GM18511 (cell line): ENCODE measurements at regions not wholly inside any gene's neighbourhood (a gene's known extent, or its start where the extent isn't known, plus 50 kb on each side); places are given as distances from the start of the nearest gene placed in this dataset.

ENCODE experiments used
- ATAC-seq: cut with Tn5 transposase; IDR thresholded peaks from one replicate; pipeline ENCODE4 v1.9.1; 2021; ENCODE audit warnings: mild to moderate bottlenecking, moderate library complexity; ENCODE audit not compliant: unreplicated experiment

DNA sequence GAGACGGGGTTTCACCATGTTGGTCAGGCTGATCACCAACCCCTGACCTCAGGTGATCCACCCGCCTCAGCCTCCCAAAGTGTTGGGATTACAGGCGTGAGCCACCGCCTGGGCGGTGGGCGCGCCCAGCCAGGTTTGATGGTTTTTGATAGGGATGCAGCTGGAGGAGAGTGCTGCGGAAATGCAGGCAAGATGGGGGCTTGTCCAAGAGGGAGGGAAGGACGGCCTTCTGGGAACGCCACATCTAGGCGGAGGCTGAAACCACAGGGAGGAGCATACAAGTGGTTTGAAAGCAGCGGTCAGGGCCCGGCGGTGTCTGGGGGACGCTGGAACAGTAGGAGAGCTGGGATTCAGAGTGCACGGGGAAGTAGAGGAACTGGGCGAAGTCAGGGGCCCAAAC is 134.6 kb downstream of the VRK1 start:
- no peak for ATAC-seq

DNA sequence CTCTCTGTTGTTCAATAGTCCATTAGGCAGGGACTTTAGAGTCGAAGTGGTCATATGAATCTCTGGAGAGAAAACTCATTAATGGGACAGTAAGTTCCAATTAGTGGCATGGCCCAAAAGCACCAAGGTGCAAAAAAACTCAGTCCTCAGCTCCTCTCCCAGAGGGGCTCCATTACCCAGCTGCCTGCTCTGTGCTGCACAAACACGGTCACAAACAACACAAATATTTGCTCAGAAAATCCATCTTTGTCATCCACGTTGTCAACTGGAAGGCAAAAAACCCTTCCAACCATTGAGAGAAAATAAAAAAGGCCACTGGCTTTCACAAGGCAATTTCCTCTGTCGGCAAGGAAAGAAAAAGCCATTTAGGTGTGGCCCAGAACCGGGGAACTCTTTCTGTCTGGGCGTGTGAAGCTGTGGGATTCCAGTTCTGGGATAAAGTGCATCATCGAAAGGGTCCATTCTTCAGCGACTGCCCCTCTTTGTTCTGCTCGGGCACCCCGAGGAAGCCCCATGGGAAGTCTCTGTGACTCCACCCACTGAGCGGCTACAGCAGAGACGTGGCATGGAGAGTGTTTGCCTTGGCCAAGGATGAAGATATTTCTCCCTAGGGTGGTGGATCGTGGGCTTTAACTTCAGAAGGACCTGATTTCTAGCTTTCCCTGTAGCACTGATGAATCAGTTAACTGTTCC is 137.6 kb downstream of the VRK1 start:
- ATAC-seq, result no peak

DNA sequence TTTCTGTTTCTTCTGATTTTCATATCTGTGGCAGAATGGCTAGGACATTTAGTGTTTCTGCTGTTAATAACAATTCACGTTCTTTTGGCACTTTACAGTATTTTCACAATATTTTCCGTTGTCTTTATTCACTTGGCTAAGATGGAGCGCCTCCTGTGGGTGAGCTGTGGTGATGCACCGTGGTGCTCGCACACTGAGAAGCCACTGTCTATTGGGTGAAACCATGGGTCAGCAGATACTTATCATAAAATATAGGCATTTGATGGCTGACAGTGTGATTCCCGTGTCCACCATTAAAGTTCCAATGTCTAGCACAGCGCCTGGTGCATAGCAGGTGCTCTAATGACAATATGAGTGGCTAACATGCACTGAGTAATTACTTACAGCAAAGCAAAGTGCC is 141.8 kb downstream of the VRK1 start:
- ATAC-seq, result no peak

DNA sequence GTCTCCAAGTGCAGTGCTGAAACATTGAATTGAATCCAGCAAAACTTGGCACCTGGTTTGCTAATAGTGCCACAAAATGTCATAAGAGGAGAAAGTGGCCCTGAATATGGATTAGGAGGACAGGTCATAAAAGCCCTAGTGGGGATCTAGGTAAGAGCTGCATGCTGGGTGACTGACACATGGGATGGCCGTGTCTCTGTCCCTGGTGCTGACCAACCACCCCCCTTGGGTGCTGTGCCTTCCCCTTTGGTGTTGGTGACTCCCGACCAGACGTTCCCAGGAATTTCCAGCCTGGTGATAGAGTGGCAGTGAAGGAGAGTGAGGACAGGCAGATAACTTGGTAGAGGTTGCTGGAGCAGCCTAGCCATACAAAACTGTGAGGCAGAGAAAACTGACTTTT is 142.8 kb downstream of the VRK1 start:
- ATAC-seq, result no peak

DNA sequence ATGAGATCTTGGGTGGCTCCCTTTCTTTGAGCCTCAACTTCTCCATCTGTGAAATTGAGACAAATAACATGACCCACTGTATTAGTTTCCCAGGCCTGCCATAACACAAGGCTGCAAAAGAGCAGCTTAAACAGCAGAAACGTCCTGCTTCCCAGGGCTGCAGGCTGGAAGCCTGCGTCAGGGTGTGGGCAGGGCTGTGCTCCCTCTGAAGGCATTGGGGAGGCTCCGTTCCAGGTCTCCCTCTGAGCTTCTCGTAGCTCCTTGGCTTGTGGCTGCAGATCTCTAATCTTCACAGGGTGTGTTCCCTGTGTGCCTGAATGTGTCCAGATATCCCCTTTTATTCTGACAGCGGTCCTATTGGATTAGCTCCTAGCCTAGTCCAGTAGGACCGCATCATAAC is 147.1 kb downstream of the VRK1 start:
- ATAC-seq, result no peak

DNA sequence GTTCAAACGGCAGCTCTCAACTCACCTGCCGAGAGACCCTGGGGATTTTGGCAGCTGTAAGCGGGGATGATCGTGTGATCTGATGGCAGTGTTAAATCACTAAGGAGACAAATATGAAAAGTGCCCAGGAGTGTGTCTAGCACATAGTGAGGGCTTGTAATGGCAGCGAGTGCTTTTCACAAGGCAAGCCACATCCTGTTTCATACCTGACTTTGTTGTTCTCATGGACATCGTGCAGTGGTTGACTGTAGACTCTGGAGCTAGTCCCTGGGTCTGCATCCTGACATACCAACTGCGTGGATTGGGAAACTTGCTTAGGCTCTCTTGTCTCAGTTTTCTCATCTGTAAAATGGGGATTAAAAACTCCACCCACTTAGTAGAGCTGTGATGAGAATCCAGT is 148.5 kb downstream of the VRK1 start:
- ATAC-seq, result no peak

DNA sequence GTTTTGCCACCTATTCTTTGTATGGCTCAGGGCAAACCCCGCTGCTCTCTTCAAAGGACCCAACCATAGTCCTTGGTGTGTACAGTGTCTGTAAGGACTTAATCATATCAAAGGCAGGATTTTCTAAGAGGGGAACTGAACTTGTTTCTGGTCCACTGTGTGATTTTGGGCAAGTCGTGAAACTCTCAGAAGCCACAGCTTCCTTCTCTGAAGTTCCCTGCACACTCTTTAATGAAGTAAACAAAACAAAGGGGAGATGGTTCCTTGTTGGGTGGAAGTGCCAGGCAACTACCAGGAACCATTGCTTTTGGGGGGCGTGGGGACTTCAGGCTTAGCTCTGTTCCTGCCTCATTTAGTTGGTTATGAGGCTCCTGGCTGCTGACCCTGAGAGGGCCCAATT is 152.4 kb downstream of the VRK1 start:
- ATAC-seq, result no peak

DNA sequence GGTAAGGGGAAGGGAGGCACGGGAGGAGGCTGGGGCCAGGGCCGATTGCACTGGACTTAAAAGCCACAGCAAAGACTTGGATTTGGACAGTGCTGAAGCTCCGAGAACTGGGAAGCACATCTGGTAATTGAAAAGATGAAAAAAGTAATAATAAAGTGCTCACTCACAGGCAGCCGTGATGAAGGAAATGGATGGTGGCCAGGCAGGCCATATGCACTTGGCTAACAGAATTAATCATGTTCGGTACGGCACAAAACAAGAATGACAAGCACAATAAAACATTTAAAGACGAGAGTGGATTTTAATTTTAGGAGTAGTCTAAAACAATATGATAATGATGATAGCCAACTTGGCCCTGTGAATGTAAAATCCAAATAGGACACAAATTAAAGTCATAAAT is 154.3 kb downstream of the VRK1 start:
- ATAC-seq, result no peak

DNA sequence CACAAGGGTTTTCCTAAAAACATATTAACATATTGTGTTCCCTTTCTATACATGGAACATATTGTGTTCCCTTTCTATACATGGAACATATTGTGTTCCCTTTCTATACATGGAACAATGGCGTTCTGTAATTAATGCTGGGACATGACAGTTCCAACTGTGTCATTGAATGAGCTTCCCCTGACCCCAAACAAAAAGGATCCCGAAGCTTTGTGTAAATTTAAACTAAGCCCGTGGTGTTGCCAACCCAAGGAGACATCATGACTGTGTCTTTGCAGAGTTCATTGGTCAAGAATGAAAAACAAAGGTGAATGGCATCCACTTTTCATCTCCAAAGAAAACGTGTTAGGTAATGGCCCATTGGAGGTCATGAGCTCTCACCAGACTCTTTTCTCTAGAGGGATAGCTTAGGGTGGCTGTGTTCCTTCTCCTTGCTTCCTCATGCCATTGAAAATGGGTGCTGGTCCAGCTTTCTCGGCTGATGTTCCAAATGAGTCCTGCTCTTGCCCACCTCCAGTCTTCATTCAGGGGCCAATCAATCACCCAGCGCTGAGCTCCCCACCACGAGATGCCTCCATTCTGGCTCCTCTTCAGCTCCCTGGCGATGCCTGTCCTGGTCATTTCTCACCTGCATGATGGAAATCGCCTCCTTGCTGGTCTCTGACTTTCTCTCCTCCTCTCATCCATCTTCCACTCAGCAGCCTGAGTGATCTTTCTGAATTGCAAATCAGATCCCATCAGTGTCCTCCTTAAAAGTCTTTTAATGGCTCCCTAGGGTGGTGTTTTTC is 156.1 kb downstream of the VRK1 start:
- ATAC-seq, result no peak

DNA sequence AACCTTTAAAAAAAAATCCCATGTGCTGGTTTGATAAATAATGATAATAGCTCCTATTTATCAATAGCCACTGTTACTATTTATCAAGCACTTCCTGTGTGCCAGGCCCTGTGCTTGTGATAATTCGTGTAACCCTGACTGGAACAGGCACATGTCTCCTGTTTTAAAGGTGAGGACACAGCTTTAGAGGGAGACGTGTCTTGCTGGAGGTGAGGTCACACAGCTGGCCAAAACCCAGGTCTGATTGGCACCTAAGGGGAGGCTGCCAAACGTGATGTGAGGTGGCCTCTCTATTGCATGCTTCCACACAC is 156.6 kb downstream of the VRK1 start:
- ATAC-seq, result no peak

DNA sequence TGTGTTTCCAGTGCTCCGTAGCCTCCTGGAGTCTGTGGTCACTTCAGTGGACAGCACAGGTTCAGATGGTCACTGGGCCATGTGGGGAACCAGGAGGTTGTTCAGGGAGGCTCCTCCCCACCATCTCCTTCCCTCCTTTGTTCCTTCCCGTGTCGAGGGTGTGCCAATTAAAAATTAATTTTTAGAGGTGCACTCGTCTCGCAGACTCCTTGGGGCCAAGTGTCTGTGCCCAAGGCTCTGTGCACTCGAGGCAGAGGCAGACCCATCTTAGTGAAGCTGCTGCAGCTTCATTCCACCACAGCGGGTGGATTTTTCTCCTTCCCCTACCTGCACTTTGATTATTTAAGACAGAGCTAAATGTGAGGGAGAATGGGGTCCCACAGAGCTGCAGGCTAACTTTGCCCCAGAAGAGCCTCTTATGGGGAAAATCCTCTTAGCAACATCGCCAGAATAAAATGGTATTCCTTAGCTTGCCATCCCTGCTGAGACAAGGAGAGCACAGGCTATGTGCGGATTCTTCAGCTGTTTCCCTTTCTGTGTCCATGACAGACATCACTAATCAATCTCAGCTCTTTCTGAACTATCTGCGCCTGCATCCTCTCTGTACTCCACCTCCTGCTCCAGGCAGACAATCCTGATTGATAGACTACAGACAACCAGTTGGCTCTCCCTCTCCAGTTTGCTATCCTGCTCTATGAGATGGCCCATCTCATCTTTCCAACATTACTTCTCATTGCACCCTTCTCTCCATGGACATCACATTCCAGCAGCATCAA is 159.5 kb downstream of the VRK1 start:
- ATAC-seq, result no peak

DNA sequence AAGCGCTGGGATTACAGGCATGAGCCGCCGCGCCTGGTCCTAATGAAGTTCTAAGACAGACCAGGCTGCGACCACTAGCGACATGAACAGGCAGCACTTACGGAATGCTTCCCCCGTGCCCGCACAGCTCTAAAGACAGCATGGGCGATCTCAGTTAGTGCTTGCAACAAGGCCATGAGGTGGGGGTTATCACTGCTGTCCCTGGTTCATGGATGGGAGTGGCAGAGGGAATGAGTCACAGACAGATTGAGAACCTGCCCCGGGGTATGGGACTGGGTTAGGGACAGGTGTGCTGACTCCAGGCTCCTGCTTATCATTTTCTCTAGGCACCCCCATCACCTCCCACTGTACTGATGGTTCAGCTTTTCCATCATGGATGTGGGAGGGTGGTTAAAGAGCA is 160.9 kb downstream of the VRK1 start:
- no peak for ATAC-seq

DNA sequence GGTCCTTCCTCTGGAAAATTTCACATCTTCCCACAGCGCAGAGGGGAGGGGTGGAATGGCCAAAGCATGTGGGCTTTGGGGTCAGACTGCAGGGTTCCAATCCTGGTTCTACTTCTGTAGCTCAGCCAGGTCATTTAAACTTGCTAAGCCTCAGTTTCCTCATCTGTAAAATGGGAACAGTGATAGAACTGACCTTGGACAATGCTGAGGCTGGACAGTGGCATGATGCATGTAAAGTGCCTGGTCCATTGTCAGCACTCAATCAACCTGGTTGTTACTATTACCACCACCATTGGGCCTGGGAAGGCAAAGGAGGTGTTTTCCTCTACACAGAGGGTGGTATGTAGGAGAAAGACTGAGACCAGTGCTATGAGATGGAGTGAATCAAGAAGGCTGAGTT is 162.8 kb downstream of the VRK1 start:
- no peak for ATAC-seq

DNA sequence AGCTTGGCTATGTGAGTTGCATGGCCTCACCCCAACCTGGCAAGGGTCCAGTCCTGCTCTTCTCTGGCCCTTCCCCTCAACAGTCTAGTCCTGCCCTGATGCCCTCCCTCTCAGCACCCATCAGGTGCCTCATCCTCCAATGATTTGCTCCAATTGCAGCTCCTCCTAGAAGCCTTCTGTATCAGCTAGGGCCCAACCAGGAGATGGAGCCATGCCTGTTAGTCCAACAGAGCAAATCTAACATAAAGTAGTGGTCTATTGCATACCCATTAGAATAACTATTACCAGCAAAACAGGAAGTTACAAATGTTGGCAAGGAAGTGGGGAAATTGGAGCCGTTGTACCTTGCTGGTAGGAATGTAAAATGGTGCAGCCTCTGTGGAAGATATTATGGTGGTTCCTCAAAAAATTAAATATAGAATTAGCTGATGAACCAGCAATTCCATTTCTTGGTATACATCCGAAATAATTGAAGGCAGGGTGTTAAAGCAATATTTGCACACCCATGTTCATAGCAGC is 163.5 kb downstream of the VRK1 start:
- ATAC-seq, result no peak

DNA sequence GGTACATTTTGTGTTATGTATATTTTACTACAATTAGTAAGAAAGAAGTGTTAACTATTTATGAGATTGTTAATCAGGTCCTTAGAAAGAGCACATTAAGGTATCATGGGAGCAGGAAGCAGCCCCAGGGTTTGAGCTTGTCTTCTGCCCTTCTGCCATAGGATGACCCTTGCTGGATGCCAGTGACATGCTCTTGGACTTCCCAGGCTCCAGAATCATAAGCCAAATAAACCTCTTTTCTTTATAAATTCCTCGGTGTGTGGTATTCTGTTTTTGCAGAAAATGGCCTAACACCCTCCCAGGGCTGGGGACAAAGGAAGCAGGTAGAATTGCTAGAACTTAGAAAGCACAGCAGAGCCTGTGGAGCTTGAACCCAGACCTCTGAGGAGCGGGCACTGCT is 164.7 kb downstream of the VRK1 start:
- no peak for ATAC-seq

DNA sequence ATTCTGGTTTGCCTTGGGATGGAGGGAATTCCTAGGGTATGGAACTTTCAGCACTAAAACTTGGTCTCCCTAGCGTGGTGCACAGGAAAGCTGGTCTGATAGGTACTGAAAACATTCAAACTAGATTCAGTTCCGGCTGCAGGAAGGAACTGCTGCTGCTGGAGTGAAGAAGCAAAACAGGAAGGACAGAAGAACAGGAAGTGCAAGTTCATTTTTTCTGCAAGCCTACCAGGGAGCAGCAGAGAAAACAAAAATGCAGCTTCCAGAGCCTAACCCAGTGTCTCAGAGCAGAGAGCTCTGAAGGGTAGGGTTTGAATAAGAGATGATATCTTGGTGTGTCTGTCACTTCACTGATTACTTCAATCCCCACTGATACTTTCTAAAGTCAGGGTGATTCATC is 165.2 kb downstream of the VRK1 start:
- peak; percentile 71 for ATAC-seq

DNA sequence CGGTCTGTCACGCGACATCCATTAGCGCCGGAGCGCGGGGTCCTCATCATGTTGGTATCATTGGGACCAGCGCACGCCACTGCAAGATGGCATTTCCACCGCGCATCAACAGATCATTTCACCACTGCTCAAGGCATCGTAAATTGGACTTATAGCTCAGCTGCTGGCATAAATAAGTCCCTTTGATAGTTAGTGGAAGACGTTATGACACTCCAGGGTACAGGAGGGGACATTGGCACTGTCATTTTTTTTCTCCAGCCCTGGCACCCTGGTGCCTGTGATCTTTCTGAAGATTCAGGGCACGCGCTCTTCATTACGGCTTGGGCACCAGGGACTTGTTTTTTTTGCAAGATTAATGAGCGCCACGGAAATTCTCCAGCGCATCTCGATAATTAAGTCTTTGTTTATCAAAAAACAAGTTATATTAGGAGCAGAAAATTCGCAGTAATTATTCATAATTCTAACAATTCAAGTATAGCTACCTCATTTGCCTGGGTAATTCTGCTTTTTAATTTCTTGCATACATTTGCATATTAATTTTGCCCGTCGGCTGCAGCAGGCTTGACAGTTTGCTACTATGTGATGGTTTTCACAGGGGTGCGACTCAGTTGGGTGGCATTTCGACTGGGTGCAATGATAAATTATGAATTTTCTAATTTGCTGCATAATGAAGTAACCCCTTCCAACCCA is 167.7 kb downstream of the VRK1 start:
- no peak for ATAC-seq

DNA sequence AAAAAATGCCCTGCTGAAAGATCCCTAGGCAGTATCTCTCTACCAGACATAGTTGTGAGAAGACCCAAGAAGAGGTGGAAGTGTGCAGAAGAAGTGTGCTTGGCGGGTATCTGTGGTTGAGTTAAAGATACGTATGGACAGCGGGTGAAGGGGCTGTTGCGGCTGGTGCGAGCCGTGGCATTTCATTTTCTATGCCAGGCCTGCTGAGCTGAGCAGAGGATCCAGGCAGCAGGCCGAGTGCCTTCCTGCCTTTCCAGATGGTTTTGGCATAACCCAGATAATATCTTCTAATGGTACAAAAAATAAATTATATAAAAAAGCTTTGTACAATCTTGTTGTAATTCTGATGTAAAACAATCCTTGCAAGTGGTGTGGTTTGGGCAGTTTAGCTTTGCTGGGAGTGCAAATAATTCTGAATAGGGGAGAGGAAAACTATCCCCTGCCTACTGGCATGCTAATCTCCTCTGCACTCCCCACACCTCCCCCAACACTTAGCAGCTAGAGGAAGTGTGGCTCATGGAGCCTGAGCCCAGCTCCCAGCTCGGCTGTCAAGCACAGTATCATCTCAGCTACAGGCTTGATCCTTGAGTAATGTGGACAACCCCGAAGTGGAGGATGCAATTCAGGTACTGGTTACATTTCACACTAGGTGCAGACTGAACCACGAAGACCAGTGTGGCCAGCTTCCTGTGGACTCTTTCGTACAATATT is 168.9 kb downstream of the VRK1 start:
- no peak for ATAC-seq

DNA sequence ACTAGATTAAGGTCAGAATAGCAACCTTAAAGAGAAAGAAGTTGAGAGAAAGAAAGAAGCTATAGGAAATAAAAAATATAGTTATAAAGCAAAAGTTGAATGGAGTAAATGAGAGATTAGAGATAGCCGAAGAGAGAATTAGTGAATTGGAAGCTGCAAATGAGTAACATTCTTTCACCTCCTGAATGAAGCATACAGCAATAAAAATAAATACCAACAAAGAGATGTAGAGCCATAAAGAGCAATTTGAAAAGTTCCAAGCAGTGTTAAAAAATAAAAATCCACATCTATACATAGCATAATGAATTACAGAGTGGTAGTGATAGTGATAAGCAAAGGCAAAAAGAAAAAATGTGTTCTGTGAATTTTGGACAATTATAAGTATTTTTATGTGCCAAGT is 177.9 kb downstream of the VRK1 start:
- ATAC-seq, result no peak

DNA sequence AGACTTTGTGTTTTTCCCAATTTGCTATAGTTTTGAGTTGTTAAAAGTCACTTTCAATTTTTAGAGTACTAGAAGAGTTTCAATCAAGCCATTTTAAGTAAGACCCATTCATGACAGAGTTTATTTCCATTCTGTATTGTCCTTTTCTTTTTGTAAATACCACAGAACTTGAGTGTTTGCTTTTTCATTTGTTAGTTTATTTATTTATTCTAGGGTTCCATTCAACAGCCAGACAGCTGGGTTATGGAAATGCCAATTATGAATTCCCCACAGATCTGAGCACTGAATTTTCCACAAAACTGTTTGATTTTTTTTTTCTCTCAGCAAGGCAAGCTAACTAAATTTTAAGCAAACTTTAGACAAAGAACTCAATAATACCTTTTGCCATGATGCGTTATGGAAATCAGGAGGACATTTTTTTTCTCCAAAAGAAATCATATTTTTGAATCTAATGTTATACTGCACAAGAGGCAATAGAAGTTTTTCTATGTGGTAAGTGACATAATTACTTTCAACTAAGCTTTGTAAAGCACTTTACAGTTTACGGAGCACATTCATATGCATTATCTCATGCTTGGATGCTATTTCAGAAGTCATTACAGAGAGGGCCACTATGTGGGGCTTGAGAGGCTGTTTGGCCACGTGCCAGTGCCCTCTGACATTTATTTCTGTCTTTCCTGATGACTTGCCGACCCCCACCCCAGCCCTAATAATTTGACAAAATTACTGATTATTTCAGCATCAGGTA is 181.5 kb downstream of the VRK1 start:
- ATAC-seq, result no peak
